Osteoblast (primary cell): ENCODE measurements at regions not wholly inside any gene's neighbourhood (a gene's known extent, or its start where the extent isn't known, plus 50 kb on each side); places are given as distances from the start of the nearest gene placed in this dataset.

Experiments
- DNase-seq: peaks from one replicate; pipeline ENCODE4 v3.0.0; 2011; ENCODE audit warnings: low spot score, mixed read lengths; ENCODE audit not compliant: insufficient read length; ENCODE audit errors: missing footprints
- H2AFZ ChIP-seq: 2 replicates; pipeline ENCODE4 v1.6.0; 2011; ENCODE audit warnings: mild to moderate bottlenecking, low read length
- H3K27ac ChIP-seq: 2 replicates; pipeline ENCODE4 v1.5.1; 2011; ENCODE audit warnings: mild to moderate bottlenecking, low read depth, low read length, moderate library complexity
- H3K27me3 ChIP-seq: 2 replicates; pipeline ENCODE4 v1.6.0; 2012; ENCODE audit warnings: mild to moderate bottlenecking, control low read depth, inconsistent platforms, low read length, moderate library complexity; ENCODE audit not compliant: insufficient read depth
- H3K36me3 ChIP-seq: 2 replicates; pipeline ENCODE4 v1.5.1; 2011; ENCODE audit warnings: mild to moderate bottlenecking, low read length, control low read depth, moderate library complexity; ENCODE audit not compliant: insufficient read depth
- H3K4me1 ChIP-seq: 2 replicates; pipeline ENCODE4 v1.5.1; 2011; ENCODE audit warnings: mild to moderate bottlenecking, low read length, control low read depth, moderate library complexity; ENCODE audit not compliant: insufficient read depth
- H3K4me2 ChIP-seq: 2 replicates; pipeline ENCODE4 v1.6.0; 2011; ENCODE audit warnings: mild to moderate bottlenecking, low read length; ENCODE audit not compliant: insufficient read depth
- H3K4me3 ChIP-seq: fragments of 200-600 bp; sonication (generic); 3 replicates; pipeline ENCODE4 v1.5.1; 2012; ENCODE audit warnings: mild to moderate bottlenecking, low read length, inconsistent platforms; ENCODE audit not compliant: insufficient read depth
- H3K79me2 ChIP-seq: 2 replicates; pipeline ENCODE4 v1.6.0; 2012; ENCODE audit warnings: mild to moderate bottlenecking, low read length, control low read depth, inconsistent platforms; ENCODE audit not compliant: insufficient read depth
- H3K9me3 ChIP-seq: 2 replicates; pipeline ENCODE4 v1.5.1; 2011; ENCODE audit warnings: low read depth, low read length, control low read depth
- H4K20me1 ChIP-seq: 2 replicates; pipeline ENCODE4 v1.6.0; 2012; ENCODE audit warnings: mild to moderate bottlenecking, low read length, control low read depth; ENCODE audit not compliant: insufficient read depth
- TF ChIP-seq, protein P1 (sequence below): IDR thresholded peaks from 2 replicates; pipeline ENCODE4 v1.5.1; 2011; ENCODE audit warnings: mild to moderate bottlenecking, low read depth, low read length, moderate library complexity; ENCODE audit errors: extremely low read depth

DNA sequence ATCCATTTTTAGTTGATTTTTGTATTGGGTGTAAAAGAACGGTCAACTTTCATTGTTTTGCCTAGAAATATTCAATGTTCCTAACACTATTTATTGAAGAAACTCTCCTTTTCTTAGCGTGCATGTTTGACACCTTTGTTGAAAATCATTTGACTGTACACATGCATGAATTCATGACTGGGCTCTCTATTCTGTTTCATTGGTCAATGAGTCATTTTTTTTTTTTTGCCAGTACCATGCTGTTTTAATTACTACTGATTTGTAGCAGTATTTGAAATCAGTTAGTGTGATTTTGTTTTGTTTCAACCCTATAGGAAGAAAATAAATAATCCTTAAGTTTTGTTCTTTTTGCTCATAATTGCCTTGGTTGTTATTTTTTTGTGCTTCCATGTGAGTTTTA lies 828.7 kb downstream of the SUCLG1 start:
- TF ChIP-seq, protein P1, sequence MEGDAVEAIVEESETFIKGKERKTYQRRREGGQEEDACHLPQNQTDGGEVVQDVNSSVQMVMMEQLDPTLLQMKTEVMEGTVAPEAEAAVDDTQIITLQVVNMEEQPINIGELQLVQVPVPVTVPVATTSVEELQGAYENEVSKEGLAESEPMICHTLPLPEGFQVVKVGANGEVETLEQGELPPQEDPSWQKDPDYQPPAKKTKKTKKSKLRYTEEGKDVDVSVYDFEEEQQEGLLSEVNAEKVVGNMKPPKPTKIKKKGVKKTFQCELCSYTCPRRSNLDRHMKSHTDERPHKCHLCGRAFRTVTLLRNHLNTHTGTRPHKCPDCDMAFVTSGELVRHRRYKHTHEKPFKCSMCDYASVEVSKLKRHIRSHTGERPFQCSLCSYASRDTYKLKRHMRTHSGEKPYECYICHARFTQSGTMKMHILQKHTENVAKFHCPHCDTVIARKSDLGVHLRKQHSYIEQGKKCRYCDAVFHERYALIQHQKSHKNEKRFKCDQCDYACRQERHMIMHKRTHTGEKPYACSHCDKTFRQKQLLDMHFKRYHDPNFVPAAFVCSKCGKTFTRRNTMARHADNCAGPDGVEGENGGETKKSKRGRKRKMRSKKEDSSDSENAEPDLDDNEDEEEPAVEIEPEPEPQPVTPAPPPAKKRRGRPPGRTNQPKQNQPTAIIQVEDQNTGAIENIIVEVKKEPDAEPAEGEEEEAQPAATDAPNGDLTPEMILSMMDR: no peak
- H3K4me1 ChIP-seq: no peaks in the 10 kb centered on the region
- no peak overlapping the region for H2AFZ ChIP-seq
- no peaks in the 10 kb centered on the region for H3K9me3 ChIP-seq
- no peak for DNase-seq
- no peaks in the 10 kb centered on the region for H4K20me1 ChIP-seq
- H3K27ac ChIP-seq: no peak overlapping the region
- no peak overlapping the region for H3K4me2 ChIP-seq
- no peaks in the 10 kb centered on the region for H3K79me2 ChIP-seq
- no peaks in the 10 kb centered on the region for H3K27me3 ChIP-seq
- H3K4me3 ChIP-seq: no peak overlapping the region
- H3K36me3 ChIP-seq: no peaks in the 10 kb centered on the region

DNA sequence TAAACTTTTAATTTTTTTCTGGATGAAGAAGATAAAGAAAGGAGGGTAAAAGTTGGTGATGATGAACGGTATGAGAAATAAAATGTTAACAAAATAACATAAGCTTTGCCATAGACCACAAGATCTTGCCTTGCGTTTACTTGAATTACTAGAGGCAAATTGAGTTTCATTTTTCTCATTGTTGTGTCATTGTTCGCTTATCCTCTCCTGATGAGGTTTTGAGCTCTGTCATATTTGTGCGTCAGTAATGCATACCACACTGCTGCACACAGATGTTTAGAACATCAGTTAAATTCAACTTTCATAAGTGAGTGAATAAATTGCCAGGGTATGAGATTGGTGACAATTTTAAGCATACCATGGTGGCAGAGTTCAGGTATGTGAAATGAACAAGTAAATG lies 843.6 kb downstream of the SUCLG1 start:
- no peak for DNase-seq
- Histone ChIP-seq H3K36me3 (no peaks in the 10 kb centered on the region), H3K4me3 (no peak overlapping the region), H3K4me2 (no peak overlapping the region), H3K79me2 (no peaks in the 10 kb centered on the region), H3K27me3 (no peaks in the 10 kb centered on the region), H3K4me1 (no peaks in the 10 kb centered on the region), H3K9me3 (no peaks in the 10 kb centered on the region), H4K20me1 (no peaks in the 10 kb centered on the region), H2AFZ (no peak overlapping the region), H3K27ac (no peak overlapping the region)
- TF ChIP-seq, protein P1: no peak

DNA sequence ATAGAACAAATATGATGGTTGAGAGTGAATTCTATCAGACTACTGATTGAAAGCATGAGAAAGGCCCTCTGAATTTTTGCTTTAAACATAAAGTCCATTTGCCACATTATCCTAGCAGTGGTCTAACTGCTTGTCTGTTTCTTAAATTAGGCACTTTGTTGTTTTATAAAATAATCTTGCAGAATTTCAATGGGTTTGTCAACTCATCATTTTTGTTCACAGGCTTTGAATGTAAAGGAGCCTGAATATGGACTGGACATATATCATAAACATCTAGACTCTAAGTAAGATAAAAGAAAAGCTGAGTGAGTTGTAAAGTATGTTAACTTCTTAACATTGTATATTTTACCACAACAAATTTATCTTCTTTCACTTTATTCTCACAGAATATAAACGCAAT lies 845.9 kb downstream of the SUCLG1 start:
- Histone ChIP-seq H3K4me3 (no peak overlapping the region), H3K9me3 (no peaks in the 10 kb centered on the region), H3K4me2 (no peak overlapping the region), H3K79me2 (no peaks in the 10 kb centered on the region), H3K27me3 (no peaks in the 10 kb centered on the region), H3K27ac (no peak overlapping the region), H4K20me1 (no peaks in the 10 kb centered on the region), H2AFZ (no peak overlapping the region), H3K4me1 (no peaks in the 10 kb centered on the region), H3K36me3 (no peaks in the 10 kb centered on the region)
- TF ChIP-seq, protein P1: no peak
- DNase-seq: no peak

DNA sequence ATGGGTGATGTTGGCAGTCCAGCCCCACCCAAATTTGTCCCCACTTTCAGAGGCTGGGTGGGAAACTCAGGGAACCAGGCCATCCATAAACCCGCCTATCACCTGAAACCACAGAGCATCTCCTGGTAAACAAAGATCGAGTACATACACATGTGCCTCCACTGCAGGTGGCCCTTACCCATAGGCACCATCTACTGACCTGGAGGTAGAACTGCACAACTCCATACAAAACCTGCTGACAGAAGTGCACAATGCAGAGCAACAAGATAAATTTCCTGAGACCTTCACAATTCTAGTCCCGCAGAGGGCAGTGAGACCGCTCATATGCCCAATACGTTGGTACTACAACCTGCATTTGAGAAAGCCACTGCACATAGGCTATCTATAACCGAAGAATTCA lies 856.3 kb downstream of the SUCLG1 start:
- TF ChIP-seq, protein P1: no peak
- no peaks in the 10 kb centered on the region for H3K27me3 ChIP-seq

More for the DNA sequence above, 856.3 kb downstream of the SUCLG1 start:
- Histone ChIP-seq H3K4me2 (no peak overlapping the region), H3K4me1 (no peaks in the 10 kb centered on the region), H3K27ac (no peak overlapping the region), H3K4me3 (no peak overlapping the region), H3K79me2 (no peaks in the 10 kb centered on the region), H4K20me1 (no peaks in the 10 kb centered on the region), H3K36me3 (no peaks in the 10 kb centered on the region), H2AFZ (no peak overlapping the region), H3K9me3 (no peaks in the 10 kb centered on the region)
- no peak for DNase-seq
